ENCODE measurements at regions not wholly inside any gene's neighbourhood (a gene's known extent, or its start where the extent isn't known, plus 50 kb on each side); places are given as distances from the start of the nearest gene placed in this dataset.
A peak's percentile ranks its signal among the peaks of the same experiment; 100 is the strongest.

GRCh38 chr2:45337481-45337880, 273.6 kb downstream of the SRBD1 start:
- 73 to 88% (median 78%) methylated on average over 3 of the region's 3 CpGs for WGBS, 4 donors

DNA sequence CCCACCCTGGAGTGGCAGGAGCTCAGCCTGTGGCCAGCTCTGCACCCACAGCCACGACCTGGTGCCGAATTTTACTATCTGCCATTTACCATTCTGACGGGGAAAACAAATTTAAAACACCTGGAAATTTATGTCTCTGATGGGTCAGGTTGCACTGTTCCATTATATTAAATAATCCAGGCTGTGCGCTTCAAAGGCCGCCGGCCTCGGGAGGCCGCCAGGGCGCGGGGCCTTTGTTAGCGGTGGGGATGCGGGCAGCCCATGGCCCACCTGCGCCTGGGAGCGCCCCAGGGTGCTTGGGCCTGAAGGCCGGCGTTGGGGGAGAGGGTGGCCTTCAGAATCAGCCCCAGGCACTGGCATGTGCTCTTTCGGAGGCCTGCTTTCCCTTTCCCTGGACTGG, 276.9 kb downstream of the SRBD1 start:
- Histone ChIP-seq H3K4me3 (no peak overlapping the region), H3K27me3 (no peaks in the 10 kb centered on the region), H3K4me1 (replicated peaks in 1 of 2) (no peaks in the 10 kb centered on the region), H3K9me3 (replicated peaks in 1 of 3) (no peaks in the 10 kb centered on the region), H3K36me3 (replicated peaks in 1 of 2) (no peaks in the 10 kb centered on the region), H3K27ac (no peak overlapping the region)
- no peak for DNase-seq
- WGBS, 4 donors: 86 to 95% (median 94%) methylated on average over 15 to 17 of the region's 17 CpGs
- TF ChIP-seq POLR2A (IDR thresholded peaks at IDR 0.05): no peak
- TF ChIP-seq, protein P1, sequence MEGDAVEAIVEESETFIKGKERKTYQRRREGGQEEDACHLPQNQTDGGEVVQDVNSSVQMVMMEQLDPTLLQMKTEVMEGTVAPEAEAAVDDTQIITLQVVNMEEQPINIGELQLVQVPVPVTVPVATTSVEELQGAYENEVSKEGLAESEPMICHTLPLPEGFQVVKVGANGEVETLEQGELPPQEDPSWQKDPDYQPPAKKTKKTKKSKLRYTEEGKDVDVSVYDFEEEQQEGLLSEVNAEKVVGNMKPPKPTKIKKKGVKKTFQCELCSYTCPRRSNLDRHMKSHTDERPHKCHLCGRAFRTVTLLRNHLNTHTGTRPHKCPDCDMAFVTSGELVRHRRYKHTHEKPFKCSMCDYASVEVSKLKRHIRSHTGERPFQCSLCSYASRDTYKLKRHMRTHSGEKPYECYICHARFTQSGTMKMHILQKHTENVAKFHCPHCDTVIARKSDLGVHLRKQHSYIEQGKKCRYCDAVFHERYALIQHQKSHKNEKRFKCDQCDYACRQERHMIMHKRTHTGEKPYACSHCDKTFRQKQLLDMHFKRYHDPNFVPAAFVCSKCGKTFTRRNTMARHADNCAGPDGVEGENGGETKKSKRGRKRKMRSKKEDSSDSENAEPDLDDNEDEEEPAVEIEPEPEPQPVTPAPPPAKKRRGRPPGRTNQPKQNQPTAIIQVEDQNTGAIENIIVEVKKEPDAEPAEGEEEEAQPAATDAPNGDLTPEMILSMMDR (IDR thresholded peaks at IDR 0.05): no peak
- intact Hi-C loops (cut with DNase I): no loop called here

More at GRCh38 chr2:45337481-45337880, 273.6 kb downstream of the SRBD1 start:
- Histone ChIP-seq H3K4me3 (no peak overlapping the region), H3K27ac (no peak overlapping the region), H3K27me3 (no peaks in the 10 kb centered on the region), H3K4me1 (replicated peaks in 1 of 2) (no peaks in the 10 kb centered on the region), H3K36me3 (replicated peaks in 1 of 2) (no peaks in the 10 kb centered on the region), H3K9me3 (replicated peaks in 1 of 3) (no peaks in the 10 kb centered on the region)
- no peak for TF ChIP-seq POLR2A (IDR thresholded peaks at IDR 0.05)
- TF ChIP-seq, protein P1 (IDR thresholded peaks at IDR 0.05): no peak
- intact Hi-C loops (cut with DNase I): no loop called here
- DNase-seq: peak in 1 of 7 donors; percentile 20

GRCh38 chr2:45332567-45332966, 278.5 kb downstream of the SRBD1 start:
- H3K9me3 ChIP-seq (replicated peaks in 1 of 3): no peaks in the 10 kb centered on the region
- no peaks in the 10 kb centered on the region for H3K36me3 ChIP-seq (replicated peaks in 1 of 2)
- TF ChIP-seq POLR2A (IDR thresholded peaks at IDR 0.05): no peak
- TF ChIP-seq, protein P1 (IDR thresholded peaks at IDR 0.05): no peak
- no peak for DNase-seq
- intact Hi-C loops (cut with DNase I): no loop called here
- H3K27ac ChIP-seq: no peak overlapping the region
- H3K4me3 ChIP-seq: no peak overlapping the region
- H3K27me3 ChIP-seq: no peaks in the 10 kb centered on the region
- H3K4me1 ChIP-seq (replicated peaks in 1 of 2): no peaks in the 10 kb centered on the region
- 80 to 94% (median 88%) methylated on average over 1 of the region's 1 CpG for WGBS, 4 donors

- TF ChIP-seq, protein P1 (IDR thresholded peaks at IDR 0.05): no peak
- TF ChIP-seq POLR2A (IDR thresholded peaks at IDR 0.05): no peak
- Histone ChIP-seq H3K9me3 (replicated peaks in 1 of 3) (no peaks in the 10 kb centered on the region), H3K36me3 (replicated peaks in 1 of 2) (no peaks in the 10 kb centered on the region), H3K27me3 (no peaks in the 10 kb centered on the region), H3K4me3 (no peak overlapping the region), H3K4me1 (replicated peaks in 1 of 2) (no peaks in the 10 kb centered on the region), H3K27ac (no peak overlapping the region)
- intact Hi-C loops (cut with DNase I): no loop called here
- no peak for DNase-seq
Observed at GRCh38 chr2:45332094-45332493, 279.0 kb downstream of the SRBD1 start.
